NCI-H524 treated with DMSO at 0.1 percent for 48 hours (cell line): ENCODE measurements at regions not wholly inside any gene's neighbourhood (a gene's known extent, or its start where the extent isn't known, plus 50 kb on each side); places are given as distances from the start of the nearest gene placed in this dataset.
"Not testable (repeated sequence)": the region's sequence is repeated elsewhere in the genome, so short reads cannot be mapped to it uniquely, and the experiment has no call there.

Experiments
- DNase-seq: peaks from one replicate; lab custom pipeline; 2025; lab: John Stamatoyannopoulos, UW

DNA sequence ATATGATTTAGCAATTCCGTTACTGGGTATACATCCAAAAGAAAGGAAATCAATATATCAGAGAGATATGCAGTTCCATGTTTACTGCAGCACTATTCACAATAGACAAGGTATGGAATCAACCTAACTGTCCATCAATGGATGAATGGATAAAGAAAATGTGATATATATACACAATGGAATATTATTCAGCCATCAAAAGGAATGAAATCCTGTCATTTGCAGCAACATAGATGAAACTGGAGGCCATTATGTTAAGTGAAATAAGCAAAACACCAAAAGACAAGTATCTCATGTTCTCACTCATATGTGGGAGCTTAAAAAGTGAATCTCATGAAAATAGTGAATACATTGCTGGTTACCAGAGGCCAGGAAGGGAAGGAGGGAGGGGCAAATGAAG is 390.8 kb downstream of the ZFHX3 start:
- DNase-seq = no peak

GRCh38 chr16:72654535-72654934 is 393.4 kb downstream of the ZFHX3 start:
- no peak for DNase-seq

DNA sequence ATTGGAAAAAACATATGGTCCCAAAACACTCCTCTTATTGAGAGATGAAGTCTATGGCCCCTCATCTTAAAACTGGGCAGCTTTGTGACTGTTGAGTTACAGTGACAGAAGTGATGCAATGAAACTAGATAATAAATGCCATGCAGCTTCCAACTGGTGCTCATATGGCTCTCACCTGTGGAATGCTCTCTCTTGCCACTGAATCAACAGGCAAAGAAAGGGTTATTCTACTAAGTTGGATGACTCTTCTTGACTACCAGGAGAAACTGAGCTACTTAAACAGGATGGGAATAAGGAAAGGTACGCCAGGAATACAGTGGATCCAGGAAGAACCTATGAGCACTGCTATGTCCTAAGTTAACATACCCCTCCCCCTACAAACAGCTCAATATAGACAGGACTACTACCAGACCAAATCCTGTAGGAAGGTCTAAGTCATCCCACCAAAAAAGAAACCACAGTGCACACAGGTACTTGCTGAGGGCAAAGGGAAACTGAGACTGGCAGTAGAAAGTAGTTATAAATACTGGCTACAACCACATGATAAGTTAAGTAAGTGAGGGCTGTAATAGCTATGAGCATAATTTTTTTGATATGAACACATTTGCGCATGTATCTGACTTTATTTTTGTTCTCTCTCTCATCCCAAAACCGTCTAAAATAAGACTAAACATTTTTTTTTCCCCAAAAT is 398.5 kb downstream of the ZFHX3 start:
- no peak for DNase-seq

DNA sequence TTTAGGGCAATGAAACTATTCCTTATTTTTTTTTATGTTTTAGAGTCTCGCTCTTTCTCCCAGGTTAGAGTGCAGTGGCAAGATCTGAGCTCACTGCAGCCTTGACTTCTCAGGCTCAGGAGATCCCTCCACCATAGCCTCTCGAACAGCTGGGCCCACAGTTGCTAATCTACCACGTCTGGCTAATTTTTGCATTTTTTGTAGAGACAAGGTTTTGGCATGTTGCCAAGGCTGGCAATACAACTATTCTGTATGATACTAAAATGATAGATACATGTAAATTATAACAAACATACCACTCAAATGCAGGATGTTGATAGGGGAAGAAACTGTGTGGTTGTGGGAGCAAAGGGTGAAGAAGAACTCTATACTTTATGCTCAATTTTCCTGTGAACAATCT is 401.3 kb downstream of the ZFHX3 start:
- DNase-seq = no peak

DNA sequence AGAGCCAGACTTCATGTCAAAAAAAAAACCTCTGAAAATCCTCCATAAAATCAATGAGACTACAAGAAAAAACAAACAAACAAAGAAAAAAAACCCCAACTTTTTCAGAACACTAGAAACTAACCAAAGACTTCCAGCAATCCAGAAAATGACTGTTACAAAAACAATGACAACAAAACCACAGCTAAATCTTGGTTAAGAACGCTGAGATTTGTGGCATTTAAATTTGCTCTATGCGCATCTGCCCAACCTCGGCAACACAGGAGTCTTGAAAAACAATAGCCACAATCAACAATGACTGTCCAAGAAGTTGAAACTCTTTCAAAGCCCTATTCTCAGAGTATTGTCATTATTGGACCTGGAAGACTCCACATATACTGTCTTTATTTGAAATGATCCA is 402.4 kb downstream of the ZFHX3 start:
- no peak for DNase-seq

- no peak for DNase-seq
These were observed 403.0 kb downstream of the ZFHX3 start for GRCh38 chr16:72644911-72645310.

DNA sequence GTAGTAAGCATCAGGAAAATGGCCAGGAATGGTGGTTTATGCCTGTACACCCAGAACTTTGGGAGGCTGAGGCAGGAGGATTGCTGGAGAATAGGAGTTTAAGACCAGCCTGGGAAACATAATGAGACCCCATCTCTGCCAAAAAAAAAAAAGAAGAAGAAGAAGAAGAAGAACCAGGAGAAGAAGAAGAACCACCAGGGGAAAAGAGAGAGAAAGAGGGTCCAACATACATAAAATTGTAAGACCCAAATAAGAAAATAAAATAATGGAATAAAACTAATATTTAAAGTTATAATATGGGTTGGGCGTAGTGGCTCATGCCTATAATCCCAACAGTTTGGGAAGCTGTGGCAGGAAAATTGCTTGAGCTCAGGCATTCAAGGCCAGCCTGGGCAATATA is 408.4 kb downstream of the ZFHX3 start:
- DNase-seq = no peak

- no peak for DNase-seq
These were observed 410.6 kb downstream of the ZFHX3 start for GRCh38 chr16:72637306-72637705.

DNA sequence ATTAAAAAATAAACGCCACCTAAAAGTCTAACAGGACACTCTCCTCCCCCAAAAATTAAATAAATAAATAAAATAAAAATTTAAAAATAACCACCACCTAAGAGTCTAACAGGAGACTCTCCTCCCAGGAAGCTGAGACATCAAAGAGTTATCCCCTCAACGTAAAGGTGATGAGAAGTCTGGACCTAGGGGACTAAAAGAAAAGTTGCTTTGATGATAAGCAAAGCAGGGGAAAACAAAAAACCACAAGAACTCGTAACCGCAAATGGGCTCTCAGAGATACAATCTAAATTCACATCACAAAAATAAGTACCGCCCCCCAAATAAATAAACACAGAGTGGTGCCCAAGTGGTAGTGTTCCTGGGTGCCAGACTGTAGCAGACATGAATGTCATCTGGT is 412.2 kb downstream of the ZFHX3 start:
- no peak for DNase-seq

GRCh38 chr16:72635104-72635503 is 412.8 kb downstream of the ZFHX3 start:
- no peak for DNase-seq

- DNase-seq = not testable (repeated sequence)
These were observed 420.6 kb downstream of the ZFHX3 start for GRCh38 chr16:72627182-72627896.

- DNase-seq = no peak
These were observed 421.3 kb downstream of the ZFHX3 start for GRCh38 chr16:72626623-72627022.

GRCh38 chr16:72621651-72622050 is 426.3 kb downstream of the ZFHX3 start:
- no peak for DNase-seq

DNA sequence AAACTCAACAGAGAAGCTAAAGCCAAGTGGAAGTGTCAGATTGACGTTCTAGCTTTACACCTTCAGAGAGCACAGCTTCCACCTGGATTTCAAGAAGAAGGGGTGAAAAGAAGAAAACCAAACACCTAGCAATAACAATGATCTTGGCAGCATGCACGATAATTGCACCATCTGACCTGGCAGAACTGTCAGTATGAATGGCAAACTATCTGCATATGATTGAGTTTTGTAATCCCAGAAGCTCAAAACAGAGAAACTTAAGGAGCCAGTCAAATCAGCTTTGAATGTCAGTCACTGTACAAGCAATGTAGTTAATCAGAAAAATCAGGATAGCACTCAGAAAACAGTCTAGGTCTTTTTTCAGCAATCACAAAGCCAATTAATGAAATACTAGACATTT is 427.1 kb downstream of the ZFHX3 start:
- no peak for DNase-seq

- DNase-seq = no peak
These were observed 427.6 kb downstream of the ZFHX3 start for GRCh38 chr16:72620348-72620747.

GRCh38 chr16:72615856-72616255 is 432.1 kb downstream of the ZFHX3 start:
- no peak for DNase-seq

GRCh38 chr16:72612718-72613117 is 435.2 kb downstream of the ZFHX3 start:
- DNase-seq = no peak

GRCh38 chr16:72612256-72612655 is 435.7 kb downstream of the ZFHX3 start:
- DNase-seq = no peak

GRCh38 chr16:72609933-72610332 is 438.0 kb upstream of the PMFBP1 start:
- DNase-seq = no peak

DNA sequence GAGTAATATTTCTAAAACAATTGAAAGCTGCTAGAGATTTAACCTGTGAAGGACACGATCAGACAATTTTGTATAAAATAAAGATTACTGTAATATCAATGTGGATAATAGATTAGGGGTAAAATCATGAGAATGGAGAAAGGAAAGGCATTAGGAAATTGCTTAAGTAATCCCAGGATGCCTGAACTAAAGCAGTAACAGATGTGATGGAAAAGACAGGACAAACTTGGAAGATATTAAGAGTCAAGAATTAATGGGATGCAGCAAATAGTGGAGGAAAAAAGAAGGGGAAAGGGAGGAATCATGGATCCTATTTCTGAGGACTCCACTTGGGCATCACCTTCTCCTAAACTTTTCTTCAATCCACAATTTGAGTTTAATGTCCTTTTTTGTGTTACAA is 437.1 kb upstream of the PMFBP1 start:
- no peak for DNase-seq

GRCh38 chr16:72604375-72604774 is 432.4 kb upstream of the PMFBP1 start:
- DNase-seq = no peak

DNA sequence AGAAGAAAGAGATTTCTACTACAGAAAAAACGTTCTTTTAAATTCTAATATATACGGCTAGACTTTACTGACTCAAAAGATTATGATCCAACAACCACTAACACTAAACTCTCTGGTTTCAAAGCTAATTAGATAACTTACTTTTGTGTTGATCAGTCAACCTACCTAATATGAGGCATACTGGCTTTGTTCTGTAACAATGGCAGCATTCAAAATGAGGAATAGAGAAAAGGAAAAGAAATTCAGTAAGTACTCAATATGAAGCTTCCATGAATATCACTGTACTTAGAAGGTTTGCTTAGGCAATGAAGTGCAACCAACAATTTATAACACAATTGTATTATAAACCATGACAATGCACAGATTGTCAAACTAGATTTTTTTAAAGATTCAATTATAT is 430.5 kb upstream of the PMFBP1 start:
- no peak for DNase-seq

DNA sequence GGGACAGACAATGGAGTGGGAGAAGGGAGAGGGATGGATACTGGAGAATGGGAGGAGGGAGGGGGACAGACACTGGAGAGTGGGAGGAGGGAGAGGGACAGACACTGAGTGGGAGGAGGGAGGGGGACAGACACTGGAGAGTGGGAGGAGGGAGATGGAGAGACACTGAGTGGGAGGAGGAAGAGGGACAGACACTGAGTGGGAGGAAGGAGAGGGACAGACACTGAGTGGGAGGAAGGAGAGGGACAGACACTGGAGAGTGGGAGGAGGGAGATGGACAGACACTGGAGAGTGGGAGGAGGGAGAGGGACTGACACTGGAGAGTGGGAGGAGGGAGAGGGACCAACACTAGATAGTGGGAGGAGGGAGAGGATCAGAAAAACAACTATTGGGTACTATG is 426.7 kb upstream of the PMFBP1 start:
- no peak for DNase-seq

GRCh38 chr16:72597938-72598337 is 426.0 kb upstream of the PMFBP1 start:
- no peak for DNase-seq
